IPS-NIHi11 (cell line): ENCODE measurements at regions not wholly inside any gene's neighbourhood (a gene's known extent, or its start where the extent isn't known, plus 50 kb on each side); places are given as distances from the start of the nearest gene placed in this dataset.

ENCODE experiments used
- DNase-seq: peaks from one replicate; pipeline ENCODE4 v3.0.0; 2012; ENCODE audit warnings: mixed read lengths, low spot score

- peak; percentile 72 for DNase-seq
Measured at GRCh38 chr2:10520154-10520553, 72.0 kb upstream of the ODC1 start.

- no peak for DNase-seq
Measured at GRCh38 chr2:10519394-10519740, 71.2 kb upstream of the ODC1 start.

GRCh38 chr2:10518470-10519393 is 70.6 kb upstream of the ODC1 start:
- no peak for DNase-seq

GRCh38 chr2:10517351-10518043 is 69.4 kb upstream of the ODC1 start:
- DNase-seq: no peak

GRCh38 chr2:10515887-10516286 is 67.8 kb upstream of the ODC1 start:
- DNase-seq: no peak

GRCh38 chr2:10514743-10515142 is 66.6 kb upstream of the ODC1 start:
- no peak for DNase-seq

- no peak for DNase-seq
Measured at GRCh38 chr2:10514273-10514672, 66.1 kb upstream of the ODC1 start.

- no peak for DNase-seq
Measured at GRCh38 chr2:10513201-10513600, 65.1 kb upstream of the ODC1 start.

- no peak for DNase-seq
Measured at GRCh38 chr2:10508038-10508437, 59.9 kb upstream of the ODC1 start.

GRCh38 chr2:10507106-10507505 is 59.0 kb upstream of the ODC1 start:
- DNase-seq: no peak

GRCh38 chr2:10504994-10505820 is 57.1 kb upstream of the ODC1 start:
- DNase-seq: no peak

GRCh38 chr2:10504370-10504993 is 56.4 kb upstream of the ODC1 start:
- DNase-seq: no peak

GRCh38 chr2:10502803-10503107 is 54.6 kb upstream of the ODC1 start:
- DNase-seq: no peak

- no peak for DNase-seq
Measured at GRCh38 chr2:10501980-10502802, 54.1 kb upstream of the ODC1 start.

GRCh38 chr2:10501451-10501961 is 53.4 kb upstream of the ODC1 start:
- no peak for DNase-seq

- no peak for DNase-seq
Measured at GRCh38 chr2:10500601-10501361, 52.7 kb upstream of the ODC1 start.

GRCh38 chr2:10499911-10500521 is 51.9 kb upstream of the ODC1 start:
- no peak for DNase-seq

GRCh38 chr2:10499275-10499907 is 51.3 kb upstream of the ODC1 start:
- no peak for DNase-seq

- DNase-seq: no peak
Measured at GRCh38 chr2:10498525-10499274, 50.6 kb upstream of the ODC1 start.
